ENCODE measurements at regions not wholly inside any gene's neighbourhood (a gene's known extent, or its start where the extent isn't known, plus 50 kb on each side); places are given as distances from the start of the nearest gene placed in this dataset.

- no peak for DNase-seq
These were observed 117.4 kb upstream of the SH3BP4 start for GRCh38 chr2:234834228-234834923.

- DNase-seq = no peak
These were observed 121.0 kb upstream of the SH3BP4 start for GRCh38 chr2:234830853-234831252.

GRCh38 chr2:234829074-234829455 lies 122.8 kb upstream of the SH3BP4 start:
- no peak for DNase-seq

GRCh38 chr2:234828382-234829073 lies 123.3 kb upstream of the SH3BP4 start:
- no peak for DNase-seq

- DNase-seq = no peak
These were observed 124.5 kb upstream of the SH3BP4 start for GRCh38 chr2:234827096-234827860.

GRCh38 chr2:234826681-234827080 lies 125.1 kb upstream of the SH3BP4 start:
- DNase-seq = peak; percentile 30

- DNase-seq = no peak
These were observed 126.2 kb upstream of the SH3BP4 start for GRCh38 chr2:234825616-234826015.

- peak; percentile 94 for DNase-seq
These were observed 127.9 kb upstream of the SH3BP4 start for GRCh38 chr2:234823877-234824376.

- DNase-seq = no peak
These were observed 128.5 kb upstream of the SH3BP4 start for GRCh38 chr2:234823196-234823876.

- peak; percentile 32 for DNase-seq
These were observed 129.8 kb upstream of the SH3BP4 start for GRCh38 chr2:234821946-234822475.

GRCh38 chr2:234818937-234819336 lies 132.9 kb upstream of the SH3BP4 start:
- DNase-seq = no peak

- DNase-seq = no peak
These were observed 135.3 kb upstream of the SH3BP4 start for GRCh38 chr2:234816491-234816890.

- no peak for DNase-seq
These were observed 135.8 kb upstream of the SH3BP4 start for GRCh38 chr2:234816056-234816455.

GRCh38 chr2:234814374-234814773 lies 137.4 kb upstream of the SH3BP4 start:
- DNase-seq = no peak

- DNase-seq = no peak
These were observed 139.0 kb upstream of the SH3BP4 start for GRCh38 chr2:234812851-234813250.

GRCh38 chr2:234808907-234809306 lies 142.9 kb upstream of the SH3BP4 start:
- no peak for DNase-seq

GRCh38 chr2:234806818-234807217 lies 145.0 kb upstream of the SH3BP4 start:
- no peak for DNase-seq

GRCh38 chr2:234805836-234806235 lies 146.0 kb upstream of the SH3BP4 start:
- DNase-seq = no peak

- DNase-seq = no peak
These were observed 147.1 kb upstream of the SH3BP4 start for GRCh38 chr2:234804704-234805103.

GRCh38 chr2:234802845-234803171 lies 149.0 kb upstream of the SH3BP4 start:
- DNase-seq = no peak

- DNase-seq = no peak
These were observed 149.6 kb upstream of the SH3BP4 start for GRCh38 chr2:234802071-234802844.
